ENCODE measurements at regions not wholly inside any gene's neighbourhood (a gene's known extent, or its start where the extent isn't known, plus 50 kb on each side); places are given as distances from the start of the nearest gene placed in this dataset.

- no peak for TF ChIP-seq EZH2 (IDR thresholded peaks at IDR 0.05; ENCODE audit: low read length)
- TF ChIP-seq, protein P1, sequence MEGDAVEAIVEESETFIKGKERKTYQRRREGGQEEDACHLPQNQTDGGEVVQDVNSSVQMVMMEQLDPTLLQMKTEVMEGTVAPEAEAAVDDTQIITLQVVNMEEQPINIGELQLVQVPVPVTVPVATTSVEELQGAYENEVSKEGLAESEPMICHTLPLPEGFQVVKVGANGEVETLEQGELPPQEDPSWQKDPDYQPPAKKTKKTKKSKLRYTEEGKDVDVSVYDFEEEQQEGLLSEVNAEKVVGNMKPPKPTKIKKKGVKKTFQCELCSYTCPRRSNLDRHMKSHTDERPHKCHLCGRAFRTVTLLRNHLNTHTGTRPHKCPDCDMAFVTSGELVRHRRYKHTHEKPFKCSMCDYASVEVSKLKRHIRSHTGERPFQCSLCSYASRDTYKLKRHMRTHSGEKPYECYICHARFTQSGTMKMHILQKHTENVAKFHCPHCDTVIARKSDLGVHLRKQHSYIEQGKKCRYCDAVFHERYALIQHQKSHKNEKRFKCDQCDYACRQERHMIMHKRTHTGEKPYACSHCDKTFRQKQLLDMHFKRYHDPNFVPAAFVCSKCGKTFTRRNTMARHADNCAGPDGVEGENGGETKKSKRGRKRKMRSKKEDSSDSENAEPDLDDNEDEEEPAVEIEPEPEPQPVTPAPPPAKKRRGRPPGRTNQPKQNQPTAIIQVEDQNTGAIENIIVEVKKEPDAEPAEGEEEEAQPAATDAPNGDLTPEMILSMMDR (optimal IDR thresholded peaks at IDR 0.05 in 1 of 3, IDR thresholded peaks at IDR 0.05 in 1 of 3, conservative IDR thresholded peaks at IDR 0.05 in 1 of 3; ENCODE audit: extremely low read depth in 1 of 3, insufficient read depth in 2 of 3, low read length in 3 of 3), result no peak
These were observed 58.6 kb upstream of the DOCK10 start for GRCh38 chr2:225100856-225101294.

Data from keratinocyte (primary cell).